Upper lobe of left lung (tissue), 4 donors: ENCODE measurements at regions not wholly inside any gene's neighbourhood (a gene's known extent, or its start where the extent isn't known, plus 50 kb on each side); places are given as distances from the start of the nearest gene placed in this dataset.

ENCODE experiments used
- CTCF ChIP-seq, 6 experiments: fragments of 450-650 bp in 4 of 6; fragments of 200-600 bp in 2 of 6; sonication (generic) in 2 of 6; IDR thresholded peaks; one replicate each; pipeline ENCODE4 v1.5.1; 2016 to 2019; ENCODE audit warnings: antibody characterized with exemption in 6 of 6
- EP300 ChIP-seq, 4 donors: sonication (generic); formaldehyde crosslinking; IDR thresholded peaks; one replicate each; pipeline ENCODE4 v1.5.1; 2017; ENCODE audit warnings: antibody characterized with exemption in 4 of 4, control low read depth in 2 of 4
- POLR2AphosphoS5 ChIP-seq, 2 donors: sonication (generic); formaldehyde crosslinking; IDR thresholded peaks; one replicate each; pipeline ENCODE4 v1.5.1; 2017; ENCODE audit warnings: antibody characterized with exemption in 2 of 2

DNA sequence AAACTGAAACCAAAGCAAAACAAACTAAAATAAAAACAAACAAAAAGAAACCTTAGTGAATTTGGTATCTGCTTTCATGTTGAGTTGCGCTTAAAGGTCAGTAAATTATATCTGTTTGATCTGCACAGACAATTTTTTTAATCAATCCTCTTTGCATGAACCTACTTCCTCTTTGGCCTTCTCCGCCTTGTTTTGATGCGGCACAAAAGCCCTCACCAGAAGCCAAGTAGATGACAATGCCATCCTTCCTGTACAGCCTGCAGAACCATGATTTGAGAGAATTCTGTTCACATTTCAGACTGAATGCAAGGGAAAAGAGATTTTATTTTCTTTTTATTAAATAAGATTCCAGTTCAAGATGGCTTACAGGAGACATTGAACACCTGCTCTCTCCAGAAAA is 473.6 kb upstream of the FTMT start:
- TF ChIP-seq POLR2AphosphoS5 (IDR thresholded peaks at IDR 0.05) (no peak), CTCF (IDR thresholded peaks at IDR 0.05) (no peak), EP300 (IDR thresholded peaks at IDR 0.05) (no peak)
